Transverse colon (tissue), 4 donors: ENCODE measurements at regions not wholly inside any gene's neighbourhood (a gene's known extent, or its start where the extent isn't known, plus 50 kb on each side); places are given as distances from the start of the nearest gene placed in this dataset.
"Not testable (repeated sequence)": the region's sequence is repeated elsewhere in the genome, so short reads cannot be mapped to it uniquely, and the experiment has no call there.

Experiments used
- DNase-seq: peaks from one replicate; pipeline ENCODE4 v3.0.0-alpha.2; 2019
- H3K27ac ChIP-seq, 4 donors: fragments of 200-600 bp; sonication (generic); 2 replicates each; pipeline ENCODE4 v1.5.1; 2016 to 2018; ENCODE audit warnings: inconsistent platforms in 4 of 4
- H3K27me3 ChIP-seq: fragments of 200-600 bp; sonication (generic); 2 replicates; pipeline ENCODE4 v1.5.1; 2017; ENCODE audit warnings: inconsistent platforms
- H3K36me3 ChIP-seq, 4 donors: fragments of 200-600 bp; sonication (generic); 2 replicates each; pipeline ENCODE4 v1.5.1; 2017 to 2019; ENCODE audit warnings: inconsistent platforms in 4 of 4
- H3K4me1 ChIP-seq, 4 donors: fragments of 200-600 bp; sonication (generic); 2 replicates each; pipeline ENCODE4 v1.5.1; 2017 to 2020; ENCODE audit warnings: inconsistent platforms in 4 of 4
- H3K4me3 ChIP-seq, 4 donors: fragments of 200-600 bp; sonication (generic); 1 replicate in 1 of 4; 2 replicates in 3 of 4; pipeline versions ENCODE4 v1.5.1 to v1.6.1; 2017 to 2019; ENCODE audit warnings: inconsistent platforms in 4 of 4
- H3K9me3 ChIP-seq, 2 donors: fragments of 200-600 bp; sonication (generic); 2 replicates each; pipeline ENCODE4 v1.5.1; 2017 to 2019; ENCODE audit warnings: inconsistent platforms in 2 of 2
- CTCF ChIP-seq, 5 experiments: fragments of 200-600 bp in 3 of 5; fragments of 450-650 bp in 2 of 5; sonication (generic) in 3 of 5; IDR thresholded peaks; 1 replicate in 2 of 5; 2 replicates in 3 of 5; pipeline ENCODE4 v1.5.1; 2016 to 2017; ENCODE audit warnings: antibody characterized with exemption in 5 of 5, inconsistent platforms in 3 of 5, mild to moderate bottlenecking in 2 of 5, moderate library complexity in 1 of 5
- EP300 ChIP-seq: sonication (generic); formaldehyde crosslinking; IDR thresholded peaks from one replicate; pipeline ENCODE4 v1.6.1; 2017; ENCODE audit warnings: antibody characterized with exemption, low read depth
- POLR2A ChIP-seq: fragments of 450-650 bp; IDR thresholded peaks from one replicate; pipeline ENCODE4 v1.6.1; 2016; ENCODE audit warnings: antibody characterized with exemption, mild to moderate bottlenecking, moderate library complexity
- POLR2AphosphoS5 ChIP-seq, 3 donors: sonication (generic); formaldehyde crosslinking; IDR thresholded peaks; one replicate each; pipeline ENCODE4 v1.6.1; 2016; ENCODE audit warnings: antibody characterized with exemption in 3 of 3
- WGBS, 2 donors: methylation state at CpG; one replicate each; pipeline ENCODE4 v1.1.5; 2018; ENCODE audit warnings: low coverage in 1 of 2; 5-methylcytosine and 5-hydroxymethylcytosine counted together
- in situ Hi-C, 4 donors: fragments of 200-750 bp; cut with MboI; loops; one replicate each; pipeline versions ENCODE4 v1.15.0 to v1.15.1; 2017; ENCODE audit warnings: low sequenced_read_pairs in 3 of 4, low pct_ligation_motif_present in 1 of 4, low pct_unique_long_range_greater_than_20kb in 1 of 4
- intact Hi-C: fragments of 100-400 bp; cut with DNase I; formaldehyde crosslinking; loops from one replicate; pipeline ENCODE4 v1.15.1; 2023; ENCODE audit warnings: low total_unique reads

GRCh38 chr2:215790523-215791421, 222.6 kb downstream of the MREG start:
- H3K9me3 ChIP-seq: no peaks in the 10 kb centered on the region
- H3K27me3 ChIP-seq: no peaks in the 10 kb centered on the region
- intact Hi-C loops: loop anchor here (5.0 kb wide), 1 partner anchor 212 kb away; no protein-coding TSS in a partner anchor
- H3K27ac ChIP-seq: no peak overlapping the region
- no peak overlapping the region for H3K4me3 ChIP-seq
- peaks cover 0 to 15% (median 7%) of the 10 kb centered on the region in 4 donors for H3K4me1 ChIP-seq
- H3K36me3 ChIP-seq: no peaks in the 10 kb centered on the region
- no peak for DNase-seq
- in situ Hi-C loops: no loop called here
- WGBS, 2 donors: 80 to 88% methylated on average over 5 to 6 of the region's 6 CpGs
- no peak for TF ChIP-seq POLR2A
- no peak for TF ChIP-seq EP300
- TF ChIP-seq CTCF (IDR thresholded peaks at IDR 0.05): no peak
- no peak for TF ChIP-seq POLR2AphosphoS5 (IDR thresholded peaks at IDR 0.05)

DNA sequence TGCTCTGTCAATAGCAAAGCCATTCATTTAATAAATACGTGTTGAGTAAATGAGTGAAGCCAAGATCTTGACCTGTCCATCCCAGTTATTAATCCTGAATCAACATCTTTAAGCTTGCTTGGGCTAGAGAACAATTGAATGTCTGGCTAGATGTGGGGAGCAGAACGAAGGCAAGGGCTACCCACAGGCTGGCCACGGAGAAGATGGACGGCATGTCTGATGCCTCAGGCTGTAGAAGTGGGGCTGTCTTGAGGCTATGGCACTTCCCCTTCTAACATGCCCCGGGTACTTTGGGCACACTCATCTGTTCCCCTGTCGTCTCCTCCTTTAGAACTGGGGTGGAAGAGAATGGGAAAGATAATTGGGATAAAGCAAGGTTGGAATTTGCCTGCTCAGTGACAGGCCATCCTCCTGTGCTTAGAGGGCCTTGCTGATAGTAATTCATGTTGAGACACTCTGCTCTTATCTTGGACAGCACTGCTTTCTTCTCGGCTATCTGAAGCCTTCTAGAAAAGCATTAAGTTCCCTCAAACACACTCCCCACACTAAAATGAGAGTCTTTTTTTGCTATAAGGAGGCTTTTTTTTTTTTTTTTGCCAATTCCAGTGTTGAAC, 225.7 kb downstream of the MREG start:
- no peaks in the 10 kb centered on the region for H3K36me3 ChIP-seq
- H3K9me3 ChIP-seq: no peaks in the 10 kb centered on the region
- H3K4me1 ChIP-seq: peaks cover 0 to 17% (median 7%) of the 10 kb centered on the region in 4 donors
- TF ChIP-seq POLR2A: no peak
- TF ChIP-seq EP300: no peak
- no peak for TF ChIP-seq POLR2AphosphoS5 (IDR thresholded peaks at IDR 0.05)
- no peak for TF ChIP-seq CTCF (IDR thresholded peaks at IDR 0.05)
- H3K4me3 ChIP-seq: no peak overlapping the region
- no peak overlapping the region for H3K27ac ChIP-seq
- WGBS, 2 donors: 81 to 90% methylated on average over 3 to 7 of the region's 7 CpGs
- intact Hi-C loops (no loop called here), in situ Hi-C loops (no loop called here)
- H3K27me3 ChIP-seq: no peaks in the 10 kb centered on the region
- no peak for DNase-seq

DNA sequence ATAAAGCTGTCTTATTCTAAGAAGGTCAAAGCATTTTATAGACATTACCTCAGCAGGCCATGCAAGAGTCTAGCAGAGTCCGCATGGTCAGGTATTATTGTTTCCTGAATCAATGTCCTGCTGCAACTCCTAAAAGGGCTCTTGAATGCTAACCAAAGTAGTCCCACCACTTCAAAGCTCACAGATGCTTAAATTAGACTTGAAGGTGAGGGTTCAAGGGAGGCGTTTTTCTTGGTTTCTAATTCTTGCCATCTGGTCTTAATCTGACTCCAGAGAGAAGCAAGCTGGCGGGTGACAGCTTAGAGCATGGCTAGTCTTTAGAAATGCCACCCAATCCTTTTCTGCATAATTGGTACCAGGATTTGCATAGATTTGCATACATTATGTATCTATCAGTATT, 226.3 kb downstream of the MREG start:
- Histone ChIP-seq H3K4me3 (no peak overlapping the region), H3K4me1 (peaks cover 0 to 18% (median 9%) of the 10 kb centered on the region in 4 donors), H3K9me3 (no peaks in the 10 kb centered on the region), H3K27me3 (no peaks in the 10 kb centered on the region), H3K27ac (no peak overlapping the region), H3K36me3 (no peaks in the 10 kb centered on the region)
- DNase-seq: no peak
- TF ChIP-seq POLR2A (no peak), EP300 (no peak), POLR2AphosphoS5 (IDR thresholded peaks at IDR 0.05) (no peak), CTCF (IDR thresholded peaks at IDR 0.05) (no peak)
- WGBS, 2 donors: 63 to 81% methylated on average over 2 to 3 of the region's 3 CpGs
- intact Hi-C loops (no loop called here), in situ Hi-C loops (no loop called here)

GRCh38 chr2:215784371-215784783, 229.0 kb downstream of the MREG start:
- no peaks in the 10 kb centered on the region for H3K27me3 ChIP-seq
- no peak for DNase-seq
- peaks cover 0 to 26% (median 11%) of the 10 kb centered on the region in 4 donors for H3K4me1 ChIP-seq
- in situ Hi-C loops (no loop called here), intact Hi-C loops (no loop called here)
- no peaks in the 10 kb centered on the region for H3K9me3 ChIP-seq
- TF ChIP-seq POLR2AphosphoS5 (IDR thresholded peaks at IDR 0.05) (peak; percentile 68 to 81 (median 69)), EP300 (peak; percentile 47), CTCF (IDR thresholded peaks at IDR 0.05) (no peak), POLR2A (no peak)
- no peak overlapping the region for H3K4me3 ChIP-seq
- 38 to 50% methylated on average over 2 to 3 of the region's 3 CpGs for WGBS, 2 donors
- H3K36me3 ChIP-seq: no peaks in the 10 kb centered on the region
- H3K27ac ChIP-seq: peak overlapping the region; percentile 32 to 68 (median 64)

- Histone ChIP-seq H3K4me1 (peaks cover 0 to 26% (median 11%) of the 10 kb centered on the region in 4 donors), H3K27ac (peak overlapping the region in 3 of 4 donors; percentile 62 to 68 (median 67))
- H3K4me3 ChIP-seq, DNase-seq, H3K9me3 ChIP-seq, intact Hi-C loops, H3K36me3 ChIP-seq, in situ Hi-C loops, H3K27me3 ChIP-seq: not testable (repeated sequence)
- WGBS, 2 donors: 93 to 94% methylated on average over 5 to 7 of the region's 7 CpGs
These were observed 229.7 kb downstream of the MREG start for GRCh38 chr2:215783640-215784039.
